ENCODE measurements at regions not wholly inside any gene's neighbourhood (a gene's known extent, or its start where the extent isn't known, plus 50 kb on each side); places are given as distances from the start of the nearest gene placed in this dataset.

GRCh38 chr11:15905366-15906104, 450.8 kb downstream of the SOX6 start:
- no peak for DNase-seq (ENCODE audit: low read depth)

- DNase-seq (ENCODE audit: low read depth) = no peak
These were observed 449.8 kb downstream of the SOX6 start for GRCh38 chr11:15906481-15907035.

GRCh38 chr11:15907806-15908205, 448.5 kb downstream of the SOX6 start:
- no peak for DNase-seq (ENCODE audit: low read depth)

GRCh38 chr11:15909937-15910598, 446.3 kb downstream of the SOX6 start:
- DNase-seq (ENCODE audit: low read depth) = no peak

- DNase-seq (ENCODE audit: low read depth) = no peak
These were observed 445.6 kb downstream of the SOX6 start for GRCh38 chr11:15910761-15911160.

- peak; percentile 16 for DNase-seq (ENCODE audit: low read depth)
These were observed 444.8 kb downstream of the SOX6 start for GRCh38 chr11:15911377-15912044.

GRCh38 chr11:15912291-15912690, 444.1 kb downstream of the SOX6 start:
- DNase-seq (ENCODE audit: low read depth) = no peak

- DNase-seq (ENCODE audit: low read depth) = no peak
These were observed 443.5 kb downstream of the SOX6 start for GRCh38 chr11:15912825-15913224.

GRCh38 chr11:15913261-15913660, 443.1 kb downstream of the SOX6 start:
- DNase-seq (ENCODE audit: low read depth) = no peak
